HFFc6 (cell line): ENCODE measurements at regions not wholly inside any gene's neighbourhood (a gene's known extent, or its start where the extent isn't known, plus 50 kb on each side); places are given as distances from the start of the nearest gene placed in this dataset.

Experiments
- DNase-seq: peaks from one replicate; pipeline ENCODE4 v3.0.0-alpha.2; 2018
- H3K27ac Mint-ChIP-seq: 2 replicates; pipeline ENCODE4 v1.8.0; 2020; ENCODE audit warnings: mild to moderate bottlenecking, mixed read lengths
- H3K27me3 Mint-ChIP-seq: 2 replicates; pipeline ENCODE4 v1.8.0; 2021; ENCODE audit warnings: mild to moderate bottlenecking, moderate library complexity, mixed read lengths; ENCODE audit not compliant: insufficient read depth
- H3K36me3 Mint-ChIP-seq: 2 replicates; pipeline ENCODE4 v1.8.0; 2021; ENCODE audit warnings: low read depth, mixed read lengths
- H3K4me1 Mint-ChIP-seq: 2 replicates; pipeline ENCODE4 v1.8.0; 2020; ENCODE audit warnings: low read depth, mixed read lengths
- H3K4me3 Mint-ChIP-seq: 2 replicates; pipeline ENCODE4 v1.8.0; 2020; ENCODE audit warnings: mild to moderate bottlenecking, moderate library complexity, mixed read lengths
- H3K9me3 Mint-ChIP-seq: 2 replicates; pipeline ENCODE4 v1.8.0; 2020; ENCODE audit warnings: mild to moderate bottlenecking, mixed read lengths
- TF ChIP-seq, protein P1 (sequence below): fragments of 200-600 bp; sonication (generic); IDR thresholded peaks from 2 replicates; pipeline ENCODE4 v1.5.0; 2021; ENCODE audit warnings: antibody characterized with exemption, mild to moderate bottlenecking

GRCh38 chr22:27032091-27032761 is 374.8 kb downstream of the MIAT start:
- Mint-ChIP-seq H3K9me3 (no peaks in the 10 kb centered on the region), H3K36me3 (no peaks in the 10 kb centered on the region), H3K4me1 (no peaks in the 10 kb centered on the region), H3K27me3 (peaks cover 19% of the 10 kb centered on the region), H3K27ac (no peak overlapping the region), H3K4me3 (no peak overlapping the region)
- TF ChIP-seq, protein P1, sequence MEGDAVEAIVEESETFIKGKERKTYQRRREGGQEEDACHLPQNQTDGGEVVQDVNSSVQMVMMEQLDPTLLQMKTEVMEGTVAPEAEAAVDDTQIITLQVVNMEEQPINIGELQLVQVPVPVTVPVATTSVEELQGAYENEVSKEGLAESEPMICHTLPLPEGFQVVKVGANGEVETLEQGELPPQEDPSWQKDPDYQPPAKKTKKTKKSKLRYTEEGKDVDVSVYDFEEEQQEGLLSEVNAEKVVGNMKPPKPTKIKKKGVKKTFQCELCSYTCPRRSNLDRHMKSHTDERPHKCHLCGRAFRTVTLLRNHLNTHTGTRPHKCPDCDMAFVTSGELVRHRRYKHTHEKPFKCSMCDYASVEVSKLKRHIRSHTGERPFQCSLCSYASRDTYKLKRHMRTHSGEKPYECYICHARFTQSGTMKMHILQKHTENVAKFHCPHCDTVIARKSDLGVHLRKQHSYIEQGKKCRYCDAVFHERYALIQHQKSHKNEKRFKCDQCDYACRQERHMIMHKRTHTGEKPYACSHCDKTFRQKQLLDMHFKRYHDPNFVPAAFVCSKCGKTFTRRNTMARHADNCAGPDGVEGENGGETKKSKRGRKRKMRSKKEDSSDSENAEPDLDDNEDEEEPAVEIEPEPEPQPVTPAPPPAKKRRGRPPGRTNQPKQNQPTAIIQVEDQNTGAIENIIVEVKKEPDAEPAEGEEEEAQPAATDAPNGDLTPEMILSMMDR, result no peak; the same call in 1 of the 2 replicates
- no peak for DNase-seq

DNA sequence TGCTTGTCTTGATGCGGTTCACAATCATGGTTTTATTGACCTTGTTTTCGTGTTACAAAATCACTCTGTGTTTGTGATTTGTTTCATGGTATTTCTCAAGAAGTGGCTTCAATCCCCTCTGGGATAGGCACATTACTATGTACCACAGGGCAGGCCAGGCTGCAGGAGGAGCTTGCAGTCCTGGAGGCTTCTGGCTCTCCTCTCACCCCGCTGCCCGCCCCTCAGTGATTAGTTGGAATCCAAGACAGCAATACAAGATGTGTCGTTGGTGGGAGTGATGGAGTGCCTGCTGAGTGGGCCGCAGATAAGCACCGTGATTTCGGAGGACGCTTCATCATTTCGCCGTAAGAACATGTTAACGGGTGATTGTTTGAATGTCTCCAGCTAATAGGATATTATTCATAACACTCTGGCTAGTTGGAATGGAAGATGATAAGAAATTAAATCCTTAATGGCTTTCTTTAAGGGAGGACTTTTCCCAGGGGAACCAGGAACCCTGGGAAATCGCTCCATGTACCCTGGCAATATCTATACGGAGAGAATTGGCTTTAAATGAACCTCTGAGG is 384.4 kb downstream of the MIAT start:
- H3K4me3 Mint-ChIP-seq, result no peak overlapping the region
- H3K36me3 Mint-ChIP-seq, result no peaks in the 10 kb centered on the region
- no peak overlapping the region for H3K27ac Mint-ChIP-seq
- peaks cover 19% of the 10 kb centered on the region for H3K27me3 Mint-ChIP-seq
- H3K4me1 Mint-ChIP-seq, result peaks cover 14% of the 10 kb centered on the region
- H3K9me3 Mint-ChIP-seq, result no peaks in the 10 kb centered on the region
- no peak for DNase-seq
- TF ChIP-seq, protein P1, result no peak

- no peak for DNase-seq
- H3K4me1 Mint-ChIP-seq, result peaks cover 14% of the 10 kb centered on the region
Observed at GRCh38 chr22:27043262-27043661, 385.9 kb downstream of the MIAT start.

DNA sequence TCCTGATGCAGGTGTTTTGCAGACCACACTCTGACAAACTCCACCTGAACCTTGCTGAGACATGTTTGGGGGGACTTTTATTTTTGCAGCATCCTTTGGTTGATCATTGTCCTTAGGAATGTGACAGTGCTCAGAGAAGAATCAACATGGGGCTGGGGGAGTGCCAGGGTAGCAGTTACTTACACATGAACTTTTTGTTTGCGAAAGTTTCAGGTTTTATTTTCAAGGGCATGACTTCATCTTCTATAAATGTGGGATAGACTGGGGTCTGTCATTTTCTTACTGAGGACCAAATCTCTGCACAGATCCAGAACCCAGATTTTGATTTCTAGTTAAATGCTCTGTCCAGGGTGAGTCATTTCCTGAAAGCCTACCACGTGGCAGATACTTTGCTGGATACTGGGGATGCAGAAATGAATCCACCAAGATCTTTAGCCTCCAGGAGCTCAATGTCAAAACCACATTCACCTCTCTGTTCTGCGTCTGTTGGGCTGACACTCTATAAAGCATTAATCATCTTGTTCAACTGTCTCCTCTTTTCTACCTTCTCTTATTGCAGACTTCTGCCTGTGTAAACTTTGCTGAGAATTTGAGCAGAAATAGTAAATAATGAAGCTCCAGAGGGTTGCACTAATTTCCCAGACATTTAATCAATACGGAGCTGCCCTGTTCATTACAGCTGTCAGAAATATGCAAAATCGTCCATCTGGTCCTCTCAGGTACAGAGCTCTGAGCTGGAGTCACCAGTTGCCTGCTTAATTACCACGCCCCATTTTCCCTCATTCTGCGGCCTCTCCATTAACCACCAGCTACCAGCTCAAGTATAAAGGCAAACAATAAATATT is 387.9 kb downstream of the MIAT start:
- no peak overlapping the region for H3K4me3 Mint-ChIP-seq
- peaks cover 14% of the 10 kb centered on the region for H3K4me1 Mint-ChIP-seq
- H3K36me3 Mint-ChIP-seq, result no peaks in the 10 kb centered on the region
- DNase-seq, result peak; percentile 34
- no peaks in the 10 kb centered on the region for H3K9me3 Mint-ChIP-seq
- H3K27me3 Mint-ChIP-seq, result peaks cover 10% of the 10 kb centered on the region
- H3K27ac Mint-ChIP-seq, result no peak overlapping the region
- TF ChIP-seq, protein P1, result no peak

More at GRCh38 chr22:27043262-27043661, 385.9 kb downstream of the MIAT start:
- Mint-ChIP-seq H3K27ac (no peak overlapping the region), H3K9me3 (no peaks in the 10 kb centered on the region), H3K36me3 (no peaks in the 10 kb centered on the region), H3K4me3 (no peak overlapping the region), H3K27me3 (peaks cover 14% of the 10 kb centered on the region)
- TF ChIP-seq, protein P1, result no peak

DNA sequence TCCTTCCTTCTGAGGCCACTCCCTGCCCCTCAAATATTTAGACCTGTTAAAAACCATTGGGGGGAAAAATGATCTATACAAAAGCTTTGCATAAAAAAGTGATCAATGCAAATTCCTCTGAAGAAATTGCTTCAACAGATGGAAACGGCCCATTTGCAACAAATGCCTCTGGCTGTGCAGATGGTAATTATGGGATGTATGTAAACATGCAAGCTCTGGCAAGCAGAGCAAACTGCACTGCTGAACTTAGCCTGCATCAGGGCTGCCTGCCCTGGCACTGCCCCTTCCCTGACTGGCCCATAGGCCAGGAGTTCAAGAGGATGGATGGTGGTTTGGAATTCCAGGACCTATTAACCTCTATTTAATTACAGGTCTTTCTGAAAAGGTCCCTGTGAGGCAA is 388.7 kb downstream of the MIAT start:
- H3K27ac Mint-ChIP-seq, result no peak overlapping the region
- DNase-seq, result no peak
- TF ChIP-seq, protein P1, result no peak
- H3K4me1 Mint-ChIP-seq, result peaks cover 14% of the 10 kb centered on the region
- no peak overlapping the region for H3K4me3 Mint-ChIP-seq
- peaks cover 14% of the 10 kb centered on the region for H3K27me3 Mint-ChIP-seq
- no peaks in the 10 kb centered on the region for H3K9me3 Mint-ChIP-seq
- no peaks in the 10 kb centered on the region for H3K36me3 Mint-ChIP-seq
